ENCODE measurements at regions not wholly inside any gene's neighbourhood (a gene's known extent, or its start where the extent isn't known, plus 50 kb on each side); places are given as distances from the start of the nearest gene placed in this dataset.
"Not testable (repeated sequence)": the region's sequence is repeated elsewhere in the genome, so short reads cannot be mapped to it uniquely, and the experiment has no call there.

DNA sequence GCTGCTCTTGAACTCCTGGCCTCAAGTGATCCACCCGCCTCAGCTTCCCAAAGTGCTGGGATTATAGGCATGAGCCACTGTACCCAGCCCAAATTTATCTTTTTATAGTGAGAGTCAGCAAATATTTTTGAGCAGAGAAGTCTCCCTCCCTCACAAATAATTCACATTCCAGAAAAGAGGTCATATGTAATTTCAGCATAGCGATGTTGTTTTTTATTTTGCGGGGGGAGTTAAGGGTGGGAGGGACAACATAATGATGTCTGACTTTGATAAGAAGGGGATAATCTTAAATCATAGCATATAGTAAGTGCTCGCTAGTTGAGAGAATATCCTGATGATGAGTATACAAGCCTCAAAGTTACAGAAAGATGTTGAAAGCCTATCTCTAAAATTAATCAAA lies 1090.2 kb upstream of the ACVR2A start:
- Mint-ChIP-seq H3K4me3 (no peak overlapping the region), H3K27me3 (no peaks in the 10 kb centered on the region), H3K9me3 (no peaks in the 10 kb centered on the region), H3K27ac (no peak overlapping the region), H3K36me3 (no peaks in the 10 kb centered on the region), H3K4me1 (no peaks in the 10 kb centered on the region)

GRCh38 chr2:146748046-146748445 lies 1096.8 kb upstream of the ACVR2A start:
- Mint-ChIP-seq H3K27me3 (no peaks in the 10 kb centered on the region), H3K36me3 (no peaks in the 10 kb centered on the region), H3K4me1 (no peaks in the 10 kb centered on the region)

DNA sequence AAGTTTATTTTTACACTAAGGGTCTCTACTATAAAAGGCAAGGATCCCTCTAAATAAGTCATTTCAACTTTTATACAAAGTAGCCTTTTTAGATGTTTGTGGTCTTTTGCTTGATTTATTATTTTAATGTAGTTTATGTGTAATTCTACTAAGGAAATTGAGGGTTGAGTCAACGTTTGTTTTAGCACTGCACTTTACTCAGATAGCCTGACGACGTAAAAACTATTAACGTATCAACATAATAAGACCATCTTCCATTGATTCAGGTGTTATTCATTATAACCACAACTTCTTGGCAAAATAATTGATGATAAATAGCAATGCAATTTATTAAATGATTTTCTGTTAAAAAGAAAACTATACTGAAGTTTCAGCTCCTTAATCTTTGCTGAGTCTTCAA lies 1103.6 kb upstream of the ACVR2A start:
- no peaks in the 10 kb centered on the region for H3K27me3 Mint-ChIP-seq
- no peaks in the 10 kb centered on the region for H3K36me3 Mint-ChIP-seq
- H3K27ac Mint-ChIP-seq = no peak overlapping the region
- no peaks in the 10 kb centered on the region for H3K4me1 Mint-ChIP-seq
- no peak overlapping the region for H3K4me3 Mint-ChIP-seq
- no peaks in the 10 kb centered on the region for H3K9me3 Mint-ChIP-seq

More at GRCh38 chr2:146748046-146748445, 1096.8 kb upstream of the ACVR2A start:
- Mint-ChIP-seq H3K27ac (no peak overlapping the region), H3K4me3 (no peak overlapping the region), H3K9me3 (no peaks in the 10 kb centered on the region)

- Mint-ChIP-seq H3K9me3 (no peaks in the 10 kb centered on the region), H3K36me3 (no peaks in the 10 kb centered on the region), H3K4me1 (no peaks in the 10 kb centered on the region), H3K4me3 (no peak overlapping the region), H3K27ac (no peak overlapping the region), H3K27me3 (no peaks in the 10 kb centered on the region)
Measured at GRCh38 chr2:146734821-146735190, 1110.0 kb upstream of the ACVR2A start.

- H3K9me3 Mint-ChIP-seq = no peaks in the 10 kb centered on the region
- H3K36me3 Mint-ChIP-seq = no peaks in the 10 kb centered on the region
- H3K27me3 Mint-ChIP-seq = no peaks in the 10 kb centered on the region
- H3K27ac Mint-ChIP-seq = no peak overlapping the region
- no peaks in the 10 kb centered on the region for H3K4me1 Mint-ChIP-seq
- no peak overlapping the region for H3K4me3 Mint-ChIP-seq
Measured at GRCh38 chr2:146734042-146734820, 1110.6 kb upstream of the ACVR2A start.

DNA sequence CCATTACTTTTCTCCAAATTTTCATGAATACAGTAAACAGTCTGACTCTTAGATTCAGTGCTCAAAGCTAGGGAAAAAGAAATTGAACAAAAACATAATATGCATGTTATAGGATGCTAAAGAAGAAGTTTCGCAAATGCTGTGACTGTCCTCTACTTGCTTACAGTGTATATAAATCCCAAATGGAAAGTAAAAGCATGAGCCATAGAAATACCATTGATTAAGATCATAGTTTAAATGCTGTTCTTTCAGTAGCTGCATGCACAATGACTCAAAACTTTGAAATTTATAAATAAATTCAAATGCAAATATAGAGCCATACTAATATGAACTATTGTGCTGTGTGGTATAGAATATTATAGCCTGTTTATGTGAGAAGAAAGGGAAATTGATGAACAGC lies 1113.9 kb upstream of the ACVR2A start:
- no peaks in the 10 kb centered on the region for H3K4me1 Mint-ChIP-seq
- H3K27ac Mint-ChIP-seq = no peak overlapping the region
- no peaks in the 10 kb centered on the region for H3K36me3 Mint-ChIP-seq
- no peaks in the 10 kb centered on the region for H3K27me3 Mint-ChIP-seq
- no peak overlapping the region for H3K4me3 Mint-ChIP-seq
- no peaks in the 10 kb centered on the region for H3K9me3 Mint-ChIP-seq

GRCh38 chr2:146721486-146721885 lies 1123.3 kb upstream of the ACVR2A start:
- H3K27ac Mint-ChIP-seq = no peak overlapping the region
- H3K4me3 Mint-ChIP-seq = no peak overlapping the region
- H3K27me3 Mint-ChIP-seq = no peaks in the 10 kb centered on the region

DNA sequence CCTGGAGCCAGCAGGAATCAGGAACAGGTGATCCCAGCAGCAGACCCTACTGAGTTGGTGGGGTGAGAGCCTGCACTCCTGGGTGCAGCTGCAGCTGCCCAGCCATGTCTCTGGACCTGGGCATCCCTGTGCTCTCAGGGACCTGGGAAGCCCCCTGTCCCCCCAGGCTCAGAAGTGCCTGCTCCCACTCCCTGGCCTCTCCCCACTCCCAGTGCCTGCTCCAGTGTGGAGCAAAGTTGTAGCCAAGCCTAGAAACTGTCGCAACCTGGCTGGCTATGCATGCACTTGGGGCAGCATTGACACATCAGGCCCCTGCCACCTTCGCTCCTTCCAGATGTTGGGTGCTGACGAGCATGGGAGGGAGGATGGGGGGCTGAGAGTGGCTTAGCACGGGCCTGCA lies 1124.7 kb upstream of the ACVR2A start:
- no peaks in the 10 kb centered on the region for H3K27me3 Mint-ChIP-seq
- no peak overlapping the region for H3K27ac Mint-ChIP-seq
- H3K9me3 Mint-ChIP-seq = no peaks in the 10 kb centered on the region
- no peaks in the 10 kb centered on the region for H3K4me1 Mint-ChIP-seq
- no peak overlapping the region for H3K4me3 Mint-ChIP-seq
- no peaks in the 10 kb centered on the region for H3K36me3 Mint-ChIP-seq

More at GRCh38 chr2:146721486-146721885, 1123.3 kb upstream of the ACVR2A start:
- Mint-ChIP-seq H3K4me1 (no peaks in the 10 kb centered on the region), H3K9me3 (no peaks in the 10 kb centered on the region), H3K36me3 (no peaks in the 10 kb centered on the region)

GRCh38 chr2:146716591-146716990 lies 1128.2 kb upstream of the ACVR2A start:
- Mint-ChIP-seq H3K36me3 (no peaks in the 10 kb centered on the region), H3K27ac (no peak overlapping the region), H3K9me3 (no peaks in the 10 kb centered on the region), H3K27me3 (no peaks in the 10 kb centered on the region), H3K4me1 (no peaks in the 10 kb centered on the region), H3K4me3 (no peak overlapping the region)

GRCh38 chr2:146709004-146709403 lies 1135.8 kb upstream of the ACVR2A start:
- H3K4me1 Mint-ChIP-seq = no peaks in the 10 kb centered on the region
- H3K36me3 Mint-ChIP-seq = no peaks in the 10 kb centered on the region
- H3K9me3 Mint-ChIP-seq = no peaks in the 10 kb centered on the region
- H3K4me3 Mint-ChIP-seq = no peak overlapping the region
- no peak overlapping the region for H3K27ac Mint-ChIP-seq
- no peaks in the 10 kb centered on the region for H3K27me3 Mint-ChIP-seq

- H3K27me3 Mint-ChIP-seq = no peaks in the 10 kb centered on the region
- no peak overlapping the region for H3K4me3 Mint-ChIP-seq
- no peaks in the 10 kb centered on the region for H3K4me1 Mint-ChIP-seq
- H3K27ac Mint-ChIP-seq = no peak overlapping the region
- H3K9me3 Mint-ChIP-seq = peaks cover 30% of the 10 kb centered on the region
- H3K36me3 Mint-ChIP-seq = no peaks in the 10 kb centered on the region
Measured at GRCh38 chr2:146701183-146701582, 1143.6 kb upstream of the ACVR2A start.

DNA sequence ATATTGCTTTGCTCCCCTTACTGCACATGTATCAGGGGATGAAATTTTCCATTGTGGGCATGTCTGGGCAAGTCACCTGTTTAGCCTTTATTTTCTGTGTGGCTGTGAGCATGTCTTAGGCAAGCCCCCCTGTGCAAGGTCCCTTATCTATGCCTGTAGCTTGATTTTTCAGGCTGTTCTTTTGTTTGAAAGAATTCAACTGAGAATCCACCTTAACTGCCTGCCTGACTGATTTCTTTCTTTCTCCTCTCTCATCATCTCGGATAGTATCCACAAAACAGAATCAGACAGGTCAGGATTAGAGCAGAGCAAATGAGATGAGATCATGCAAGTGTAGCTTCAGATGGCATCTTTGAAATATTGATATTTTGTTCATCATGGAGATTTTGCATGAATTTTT lies 1147.5 kb upstream of the ACVR2A start:
- Mint-ChIP-seq H3K36me3 (no peaks in the 10 kb centered on the region), H3K27ac (no peak overlapping the region), H3K4me1 (no peaks in the 10 kb centered on the region), H3K9me3 (peaks cover 19% of the 10 kb centered on the region), H3K4me3 (no peak overlapping the region), H3K27me3 (no peaks in the 10 kb centered on the region)

DNA sequence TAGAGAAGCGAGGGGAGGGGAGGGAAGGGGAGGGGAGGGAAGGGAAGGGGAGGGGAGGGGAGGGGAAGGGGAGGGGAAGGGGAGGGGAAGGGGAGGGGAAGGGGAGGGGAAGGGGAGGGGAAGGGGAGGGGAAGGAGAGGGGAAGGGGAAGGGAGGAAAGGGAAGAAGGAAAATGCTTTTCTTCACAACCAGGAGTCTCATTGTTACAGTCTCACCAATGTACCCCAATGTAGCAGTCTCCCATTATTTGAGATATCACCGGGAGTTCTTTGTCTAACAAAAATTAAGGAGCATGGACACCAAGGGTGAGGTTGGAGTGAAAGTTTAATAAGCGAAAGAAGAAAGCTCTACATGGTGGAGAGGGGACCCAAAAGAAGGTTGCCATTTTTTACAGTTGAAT lies 1148.0 kb upstream of the ACVR2A start:
- not testable (repeated sequence) for H3K27me3 Mint-ChIP-seq, H3K27ac Mint-ChIP-seq, H3K4me1 Mint-ChIP-seq, H3K36me3 Mint-ChIP-seq, H3K4me3 Mint-ChIP-seq
- H3K9me3 Mint-ChIP-seq = peaks cover 19% of the 10 kb centered on the region

- no peaks in the 10 kb centered on the region for H3K36me3 Mint-ChIP-seq
- no peak overlapping the region for H3K4me3 Mint-ChIP-seq
- H3K27ac Mint-ChIP-seq = no peak overlapping the region
- no peaks in the 10 kb centered on the region for H3K27me3 Mint-ChIP-seq
- H3K9me3 Mint-ChIP-seq = no peaks in the 10 kb centered on the region
- no peaks in the 10 kb centered on the region for H3K4me1 Mint-ChIP-seq
Measured at GRCh38 chr2:146681991-146682390, 1162.8 kb upstream of the ACVR2A start.

DNA sequence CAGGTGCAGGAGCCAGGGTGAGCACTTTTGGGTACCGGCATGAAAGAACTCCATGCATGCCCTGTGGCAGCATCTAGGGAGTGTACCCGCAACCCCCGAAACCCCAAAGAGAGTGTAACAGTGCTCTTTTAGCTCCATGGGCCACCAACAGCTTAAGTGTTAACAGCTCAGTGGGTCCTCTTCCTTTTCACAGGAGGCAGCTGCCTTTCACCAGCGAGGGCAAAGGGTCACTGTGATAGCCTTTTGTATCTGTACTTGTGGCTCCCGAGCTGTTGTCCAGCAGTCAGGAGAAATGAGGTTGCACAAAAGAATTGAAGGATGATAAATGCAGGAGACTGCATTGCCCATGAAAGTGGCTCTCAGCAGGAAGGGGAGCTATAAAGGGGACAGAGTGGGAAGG lies 1166.3 kb upstream of the ACVR2A start:
- Mint-ChIP-seq H3K9me3 (no peaks in the 10 kb centered on the region), H3K27ac (no peak overlapping the region), H3K4me3 (no peak overlapping the region), H3K36me3 (no peaks in the 10 kb centered on the region), H3K4me1 (no peaks in the 10 kb centered on the region), H3K27me3 (no peaks in the 10 kb centered on the region)

DNA sequence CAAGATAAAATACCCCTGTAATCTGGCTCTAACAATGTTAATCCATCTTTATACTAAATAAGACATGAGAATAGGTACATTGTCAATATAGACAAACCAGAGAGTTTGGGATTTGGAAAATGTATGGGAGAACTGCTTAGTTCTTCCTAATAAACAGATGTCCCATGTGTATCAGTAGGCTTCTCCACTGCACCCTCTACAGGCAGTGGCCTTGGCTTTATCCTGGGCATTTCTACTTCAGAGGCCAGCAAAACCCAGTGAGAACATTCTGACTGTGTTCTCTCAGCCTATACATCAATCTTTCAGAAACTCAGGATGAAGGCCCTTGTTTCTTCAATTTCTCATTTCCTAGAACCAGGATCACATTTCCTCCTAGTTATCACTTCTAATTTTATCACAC lies 1167.5 kb upstream of the ACVR2A start:
- no peaks in the 10 kb centered on the region for H3K9me3 Mint-ChIP-seq
- no peak overlapping the region for H3K4me3 Mint-ChIP-seq
- no peak overlapping the region for H3K27ac Mint-ChIP-seq
- no peaks in the 10 kb centered on the region for H3K36me3 Mint-ChIP-seq
- no peaks in the 10 kb centered on the region for H3K27me3 Mint-ChIP-seq
- H3K4me1 Mint-ChIP-seq = no peaks in the 10 kb centered on the region

DNA sequence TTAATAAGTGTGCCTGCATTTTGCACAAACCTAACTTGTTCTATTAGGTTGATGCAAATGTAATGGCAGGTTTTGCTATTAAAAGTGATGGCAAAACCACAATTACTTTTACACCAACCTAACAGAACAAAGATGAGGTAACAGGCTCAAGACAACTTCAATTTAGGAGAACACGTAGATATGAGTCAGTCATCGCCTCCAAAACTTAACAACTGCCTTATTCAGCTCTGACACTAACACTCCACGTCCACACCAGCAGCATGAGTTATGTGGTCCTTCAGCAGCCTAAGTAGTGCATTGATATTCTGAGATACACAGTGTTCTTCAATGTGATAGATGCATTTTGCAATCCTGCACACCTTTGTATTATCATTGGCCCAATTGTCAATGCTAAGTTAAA lies 1175.1 kb upstream of the ACVR2A start:
- Mint-ChIP-seq H3K9me3 (no peaks in the 10 kb centered on the region), H3K4me1 (no peaks in the 10 kb centered on the region), H3K4me3 (no peak overlapping the region), H3K27me3 (no peaks in the 10 kb centered on the region), H3K36me3 (no peaks in the 10 kb centered on the region), H3K27ac (no peak overlapping the region)

All from activated naive CD4-positive, alpha-beta T cell treated with anti-CD3 and anti-CD28 coated beads, Interleukin-2, amount 50 U/mL, for 24 hours (primary cell).